Smooth muscle cell (in vitro differentiated cells): ENCODE measurements at regions not wholly inside any gene's neighbourhood (a gene's known extent, or its start where the extent isn't known, plus 50 kb on each side); places are given as distances from the start of the nearest gene placed in this dataset.

Source experiments
- DNase-seq: peaks from one replicate; lab custom pipeline; 2025; ENCODE audit not compliant: unreplicated experiment; lab: John Stamatoyannopoulos, UW
- H2AFZ ChIP-seq: fragments of 200-600 bp; sonication (generic); 2 replicates; pipeline ENCODE4 v1.6.0; 2016; ENCODE audit warnings: antibody characterized with exemption, low read depth, mild to moderate bottlenecking
- H3F3A ChIP-seq: fragments of 200-600 bp; sonication (generic); 2 replicates; pipeline ENCODE4 v1.6.0; 2017; ENCODE audit warnings: antibody characterized with exemption, low read depth
- H3K27ac ChIP-seq: fragments of 200-600 bp; sonication (generic); 2 replicates; pipeline ENCODE4 v1.5.1; 2016; ENCODE audit warnings: low read depth, mild to moderate bottlenecking
- H3K27me3 ChIP-seq: fragments of 200-600 bp; sonication (generic); 2 replicates; pipeline ENCODE4 v1.6.1; 2016; ENCODE audit warnings: low read depth, mild to moderate bottlenecking
- H3K36me3 ChIP-seq: fragments of 200-600 bp; sonication (generic); 2 replicates; pipeline ENCODE4 v1.5.1; 2016; ENCODE audit warnings: low read depth
- H3K4me1 ChIP-seq: fragments of 200-600 bp; sonication (generic); 2 replicates; pipeline ENCODE4 v1.5.1; 2016; ENCODE audit warnings: low read depth
- H3K4me2 ChIP-seq: fragments of 200-600 bp; sonication (generic); 2 replicates; pipeline ENCODE4 v1.6.0; 2016; ENCODE audit warnings: mild to moderate bottlenecking
- H3K4me3 ChIP-seq: fragments of 200-600 bp; sonication (generic); 2 replicates; pipeline ENCODE4 v1.5.1; 2016; ENCODE audit warnings: mild to moderate bottlenecking
- H3K79me2 ChIP-seq: fragments of 200-600 bp; sonication (generic); 2 replicates; pipeline ENCODE4 v1.6.0; 2016; ENCODE audit warnings: low read depth, mild to moderate bottlenecking
- H3K9ac ChIP-seq: fragments of 200-600 bp; sonication (generic); 2 replicates; pipeline ENCODE4 v1.6.0; 2016; ENCODE audit warnings: low read depth
- H3K9me3 ChIP-seq: fragments of 200-600 bp; sonication (generic); replicated peaks from 2 replicates; pipeline ENCODE4 v1.5.1; 2016; ENCODE audit warnings: low read depth
- H4K20me1 ChIP-seq: fragments of 200-600 bp; sonication (generic); 2 replicates; pipeline ENCODE4 v1.6.0; 2016; ENCODE audit warnings: low read depth
- CTCF ChIP-seq: fragments of 200-600 bp; sonication (generic); IDR thresholded peaks from 2 replicates; pipeline ENCODE4 v1.5.1; 2017; ENCODE audit warnings: borderline replicate concordance, mild to moderate bottlenecking, antibody characterized with exemption; ENCODE audit not compliant: insufficient read depth, poor library complexity, severe bottlenecking
- WGBS: methylation state at CpG from one replicate; pipeline ENCODE4 v1.1.7; 2016; ENCODE audit warnings: low lambda C conversion rate; 5-methylcytosine and 5-hydroxymethylcytosine counted together

- no peak overlapping the region for H3K9ac ChIP-seq
- no peaks in the 10 kb centered on the region for H3K36me3 ChIP-seq
- 84% methylated on average over 5 of the region's 5 CpGs for WGBS
- H3F3A ChIP-seq: peaks cover under 1% of the 10 kb centered on the region
- no peaks in the 10 kb centered on the region for H3K9me3 ChIP-seq
- DNase-seq: no peak
- TF ChIP-seq CTCF: no peak
- no peak overlapping the region for H2AFZ ChIP-seq
- no peak overlapping the region for H3K4me2 ChIP-seq
- H3K4me3 ChIP-seq: no peak overlapping the region
- H3K27me3 ChIP-seq: no peaks in the 10 kb centered on the region
- no peaks in the 10 kb centered on the region for H3K79me2 ChIP-seq
- H4K20me1 ChIP-seq: no peaks in the 10 kb centered on the region
- H3K4me1 ChIP-seq: no peaks in the 10 kb centered on the region
- no peak overlapping the region for H3K27ac ChIP-seq
Observed at GRCh38 chr3:72181251-72181650, 396.3 kb upstream of the PROK2 start.

GRCh38 chr3:72180405-72180804, 395.5 kb upstream of the PROK2 start:
- H2AFZ ChIP-seq: no peak overlapping the region
- no peak for TF ChIP-seq CTCF
- 100% methylated on average over 1 of the region's 1 CpG for WGBS
- no peaks in the 10 kb centered on the region for H3K36me3 ChIP-seq
- H3K27ac ChIP-seq: no peak overlapping the region
- H3K9ac ChIP-seq: no peak overlapping the region
- H3K27me3 ChIP-seq: no peaks in the 10 kb centered on the region
- H4K20me1 ChIP-seq: no peaks in the 10 kb centered on the region
- H3K79me2 ChIP-seq: no peaks in the 10 kb centered on the region
- no peak overlapping the region for H3K4me3 ChIP-seq
- H3K9me3 ChIP-seq: no peaks in the 10 kb centered on the region
- no peaks in the 10 kb centered on the region for H3K4me1 ChIP-seq
- no peak for DNase-seq
- no peak overlapping the region for H3K4me2 ChIP-seq
- no peaks in the 10 kb centered on the region for H3F3A ChIP-seq

- Histone ChIP-seq H3K36me3 (no peaks in the 10 kb centered on the region), H3K4me2 (no peak overlapping the region), H4K20me1 (no peaks in the 10 kb centered on the region), H3K4me3 (no peak overlapping the region), H3K27me3 (no peaks in the 10 kb centered on the region), H3K9me3 (no peaks in the 10 kb centered on the region), H3K27ac (no peak overlapping the region), H3K9ac (no peak overlapping the region), H3K79me2 (no peaks in the 10 kb centered on the region), H3K4me1 (no peaks in the 10 kb centered on the region), H2AFZ (no peak overlapping the region), H3F3A (no peaks in the 10 kb centered on the region)
- DNase-seq: no peak
- no peak for TF ChIP-seq CTCF
- 97% methylated on average over 7 of the region's 7 CpGs for WGBS
Observed at GRCh38 chr3:72179107-72179464, 394.1 kb upstream of the PROK2 start.

GRCh38 chr3:72178463-72179106, 393.6 kb upstream of the PROK2 start:
- no peak for DNase-seq
- Histone ChIP-seq H3K4me1 (no peaks in the 10 kb centered on the region), H3K27me3 (no peaks in the 10 kb centered on the region), H3K79me2 (no peaks in the 10 kb centered on the region), H3K4me2 (no peak overlapping the region), H2AFZ (no peak overlapping the region), H3K27ac (no peak overlapping the region), H3K4me3 (no peak overlapping the region), H3F3A (no peaks in the 10 kb centered on the region), H3K9me3 (no peaks in the 10 kb centered on the region), H3K36me3 (no peaks in the 10 kb centered on the region), H3K9ac (no peak overlapping the region), H4K20me1 (no peaks in the 10 kb centered on the region)
- no peak for TF ChIP-seq CTCF
- WGBS: 88% methylated on average over 3 of the region's 3 CpGs
